ENCODE measurements at regions not wholly inside any gene's neighbourhood (a gene's known extent, or its start where the extent isn't known, plus 50 kb on each side); places are given as distances from the start of the nearest gene placed in this dataset.

DNA sequence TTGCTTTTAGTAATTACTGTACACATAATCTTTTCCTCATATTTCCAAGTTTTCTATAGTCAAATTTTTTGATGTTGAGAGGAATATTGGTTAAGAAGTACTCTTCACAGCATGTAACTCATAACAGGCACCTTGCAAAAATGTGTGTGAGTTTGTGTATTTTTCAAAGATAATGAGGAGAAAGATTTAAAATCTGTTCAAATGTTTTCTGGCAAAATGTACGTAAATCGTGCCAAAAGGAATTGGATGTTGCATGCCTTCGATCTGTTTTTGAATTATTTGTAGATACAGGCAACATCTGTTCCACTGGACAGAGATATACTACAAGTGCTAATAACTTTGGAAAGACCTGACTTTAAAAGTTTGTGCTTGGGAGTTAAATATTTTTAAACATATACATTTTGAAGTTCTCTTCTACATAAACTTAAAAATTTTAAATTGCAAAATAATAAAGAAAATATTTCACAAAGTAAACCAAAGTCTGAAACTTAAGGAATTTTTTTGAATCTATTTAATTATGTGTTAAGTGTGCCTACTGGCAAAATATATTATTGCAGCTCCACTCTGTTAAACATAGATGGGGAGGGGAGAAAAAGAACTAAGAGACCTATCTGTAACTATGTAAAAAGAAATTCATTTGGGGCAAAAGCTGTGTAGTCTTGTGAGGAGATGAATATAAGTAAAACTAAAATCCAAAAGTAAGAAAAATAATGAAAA, 133.5 kb upstream of the UBE2E3 start:
- no peak overlapping the region for H3K27ac Mint-ChIP-seq
- no peaks in the 10 kb centered on the region for H3K27me3 ChIP-seq (replicated peaks in 1 of 2; ENCODE audit: control insufficient read depth in 2 of 2, extremely low read depth in 1 of 2, insufficient read depth in 2 of 2, low read length in 1 of 2)
- CTCF ChIA-PET, result no interaction called here
- H3K27ac ChIP-seq (ENCODE audit: low read length), result no peak overlapping the region
- POLR2A ChIA-PET, result interaction anchor here in 1 of 2 donors (0.5 kb wide), 1 partner anchor 1577 kb away, joined by 7 read pairs; no protein-coding TSS in a partner anchor
- H3K4me3 Mint-ChIP-seq, result no peak overlapping the region
- 100% methylated on average over 1 of the region's 3 CpGs for WGBS (ENCODE audit: insufficient coverage)
- H3K9me3 Mint-ChIP-seq, result no peaks in the 10 kb centered on the region
- H3K4me1 ChIP-seq (ENCODE audit: control insufficient read depth in 1 of 2, extremely low read depth in 1 of 2, insufficient read depth in 2 of 2, low read length in 2 of 2), result no peaks in the 10 kb centered on the region
- DNase-seq, result no peak
- no peaks in the 10 kb centered on the region for H3K36me3 Mint-ChIP-seq
- peaks cover under 1 to 4% of the 10 kb centered on the region in 2 donors for H3K27me3 Mint-ChIP-seq
- H3K36me3 ChIP-seq (ENCODE audit: control insufficient read depth in 2 of 2, extremely low read depth in 1 of 2, insufficient read depth in 1 of 2, low read length in 1 of 2), result no peaks in the 10 kb centered on the region
- no peaks in the 10 kb centered on the region for H3K4me1 Mint-ChIP-seq
- no peak for ATAC-seq (replicated peaks in 1 of 4)
- H3K4me3 ChIP-seq (ENCODE audit: control insufficient read depth in 1 of 2, extremely low read depth in 1 of 2, low read length in 1 of 2), result no peak overlapping the region
- no peaks in the 10 kb centered on the region for H3K9me3 ChIP-seq

DNA sequence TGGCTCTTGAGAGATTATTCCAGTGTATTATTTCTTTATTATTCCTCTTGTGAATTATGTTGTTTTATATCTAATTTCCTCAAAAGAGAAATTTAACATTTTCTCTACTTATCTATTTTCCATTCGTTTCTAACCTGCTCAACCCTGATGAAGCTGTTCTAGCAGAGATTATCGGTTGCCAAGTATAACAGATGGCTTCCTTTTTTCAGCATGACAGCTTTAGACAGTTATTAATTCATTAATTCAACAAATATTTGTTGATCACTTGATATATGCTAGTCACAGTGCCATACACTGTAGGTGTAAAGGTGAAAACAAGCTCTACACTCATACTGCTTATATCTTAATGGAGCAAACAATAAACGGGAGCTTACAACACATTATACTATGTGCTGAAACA, 137.9 kb upstream of the UBE2E3 start:
- Histone ChIP-seq H3K27me3 (replicated peaks in 1 of 2; ENCODE audit: control insufficient read depth in 2 of 2, extremely low read depth in 1 of 2, insufficient read depth in 2 of 2, low read length in 1 of 2) (peaks cover 0 to 4% of the 10 kb centered on the region in 2 experiments), H3K4me1 (ENCODE audit: control insufficient read depth in 1 of 2, extremely low read depth in 1 of 2, insufficient read depth in 2 of 2, low read length in 2 of 2) (no peaks in the 10 kb centered on the region), H3K36me3 (ENCODE audit: control insufficient read depth in 2 of 2, extremely low read depth in 1 of 2, insufficient read depth in 1 of 2, low read length in 1 of 2) (no peaks in the 10 kb centered on the region), H3K9me3 (no peaks in the 10 kb centered on the region), H3K27ac (ENCODE audit: low read length) (no peak overlapping the region), H3K4me3 (ENCODE audit: control insufficient read depth in 1 of 2, extremely low read depth in 1 of 2, low read length in 1 of 2) (no peak overlapping the region)
- Mint-ChIP-seq H3K27ac (no peak overlapping the region), H3K4me3 (no peak overlapping the region), H3K9me3 (no peaks in the 10 kb centered on the region), H3K27me3 (peaks cover 4 to 6% of the 10 kb centered on the region in 2 donors), H3K36me3 (no peaks in the 10 kb centered on the region), H3K4me1 (no peaks in the 10 kb centered on the region)
- ChIA-PET POLR2A (no interaction called here), CTCF (no interaction called here)
- no peak for DNase-seq
- ATAC-seq (replicated peaks in 1 of 4), result no peak
- WGBS (ENCODE audit: insufficient coverage), result no CpG with 5 or more reads among the region's 3 CpGs

DNA sequence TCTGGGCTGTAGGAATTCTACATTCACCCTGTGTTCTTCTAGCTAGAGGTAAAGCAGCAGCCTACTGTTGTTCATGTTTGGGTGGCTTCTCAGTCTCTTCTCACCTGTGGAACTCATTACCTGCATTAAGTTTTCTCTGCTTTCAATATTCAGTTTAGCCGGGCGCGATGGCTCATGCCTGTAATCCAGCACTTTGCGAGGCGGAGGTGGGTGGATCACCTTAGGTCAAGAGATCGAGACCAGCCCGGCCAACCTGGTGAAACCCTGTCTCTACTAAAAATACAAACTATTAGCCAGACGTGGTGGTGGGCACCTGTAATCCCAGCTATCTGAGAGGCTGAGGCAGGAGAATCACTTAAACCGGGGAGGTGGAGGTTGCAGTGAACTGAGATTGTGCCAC, 139.8 kb upstream of the UBE2E3 start:
- H3K27ac Mint-ChIP-seq, result no peak overlapping the region
- peaks cover 0 to 4% of the 10 kb centered on the region in 2 experiments for H3K27me3 ChIP-seq (replicated peaks in 1 of 2; ENCODE audit: control insufficient read depth in 2 of 2, extremely low read depth in 1 of 2, insufficient read depth in 2 of 2, low read length in 1 of 2)
- POLR2A ChIA-PET, result no interaction called here
- no peak for DNase-seq
- no peaks in the 10 kb centered on the region for H3K4me1 ChIP-seq (ENCODE audit: control insufficient read depth in 1 of 2, extremely low read depth in 1 of 2, insufficient read depth in 2 of 2, low read length in 2 of 2)
- H3K4me3 ChIP-seq (ENCODE audit: control insufficient read depth in 1 of 2, extremely low read depth in 1 of 2, low read length in 1 of 2), result no peak overlapping the region
- H3K9me3 ChIP-seq, result no peaks in the 10 kb centered on the region
- no peaks in the 10 kb centered on the region for H3K36me3 Mint-ChIP-seq
- H3K36me3 ChIP-seq (ENCODE audit: control insufficient read depth in 2 of 2, extremely low read depth in 1 of 2, insufficient read depth in 1 of 2, low read length in 1 of 2), result no peaks in the 10 kb centered on the region
- no peak overlapping the region for H3K27ac ChIP-seq (ENCODE audit: low read length)
- no peaks in the 10 kb centered on the region for H3K4me1 Mint-ChIP-seq
- ATAC-seq (replicated peaks in 1 of 4), result no peak
- H3K27me3 Mint-ChIP-seq, result peaks cover 4 to 6% of the 10 kb centered on the region in 2 donors
- CTCF ChIA-PET, result no interaction called here
- 100% methylated on average over 5 of the region's 9 CpGs for WGBS (ENCODE audit: insufficient coverage)
- no peak overlapping the region for H3K4me3 Mint-ChIP-seq
- no peaks in the 10 kb centered on the region for H3K9me3 Mint-ChIP-seq

DNA sequence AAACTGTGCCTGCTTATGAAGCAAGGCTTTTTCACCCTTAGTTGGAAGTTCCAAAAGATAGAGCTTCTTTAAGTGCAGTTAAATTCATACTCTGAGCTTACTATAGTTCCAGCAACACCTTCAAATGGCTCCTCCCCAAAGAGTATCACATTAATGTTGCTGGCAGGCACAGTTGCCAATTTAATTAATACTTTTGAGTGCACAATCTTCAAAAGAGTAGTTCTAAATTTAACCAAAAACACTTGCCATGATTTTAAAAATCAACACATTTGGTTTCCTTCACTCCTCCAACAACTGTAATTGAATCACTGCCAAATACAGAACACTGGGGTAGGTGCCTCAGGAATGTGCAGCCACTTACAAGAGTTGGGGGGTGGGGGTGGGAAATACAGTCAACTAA, 150.6 kb upstream of the UBE2E3 start:
- Histone ChIP-seq H3K27ac (ENCODE audit: low read length) (no peak overlapping the region), H3K9me3 (no peaks in the 10 kb centered on the region), H3K36me3 (ENCODE audit: control insufficient read depth in 2 of 2, extremely low read depth in 1 of 2, insufficient read depth in 1 of 2, low read length in 1 of 2) (no peaks in the 10 kb centered on the region), H3K4me3 (ENCODE audit: control insufficient read depth in 1 of 2, extremely low read depth in 1 of 2, low read length in 1 of 2) (no peak overlapping the region), H3K4me1 (ENCODE audit: control insufficient read depth in 1 of 2, extremely low read depth in 1 of 2, insufficient read depth in 2 of 2, low read length in 2 of 2) (no peaks in the 10 kb centered on the region), H3K27me3 (replicated peaks in 1 of 2; ENCODE audit: control insufficient read depth in 2 of 2, extremely low read depth in 1 of 2, insufficient read depth in 2 of 2, low read length in 1 of 2) (peaks cover 0 to 3% of the 10 kb centered on the region in 2 experiments)
- Mint-ChIP-seq H3K9me3 (peaks cover 0 to 5% (median 0%) of the 10 kb centered on the region in 3 donors), H3K36me3 (no peaks in the 10 kb centered on the region), H3K27me3 (peaks cover 4 to 12% of the 10 kb centered on the region in 2 donors), H3K4me1 (no peaks in the 10 kb centered on the region), H3K4me3 (no peak overlapping the region), H3K27ac (no peak overlapping the region)
- CTCF ChIA-PET, result no interaction called here
- POLR2A ChIA-PET, result interaction anchor here in 1 of 2 donors (0.7 kb wide), 1 partner anchor 1753 kb away, joined by 3 read pairs; no protein-coding TSS in a partner anchor
- ATAC-seq (replicated peaks in 1 of 4) (no peak), DNase-seq (no peak)

DNA sequence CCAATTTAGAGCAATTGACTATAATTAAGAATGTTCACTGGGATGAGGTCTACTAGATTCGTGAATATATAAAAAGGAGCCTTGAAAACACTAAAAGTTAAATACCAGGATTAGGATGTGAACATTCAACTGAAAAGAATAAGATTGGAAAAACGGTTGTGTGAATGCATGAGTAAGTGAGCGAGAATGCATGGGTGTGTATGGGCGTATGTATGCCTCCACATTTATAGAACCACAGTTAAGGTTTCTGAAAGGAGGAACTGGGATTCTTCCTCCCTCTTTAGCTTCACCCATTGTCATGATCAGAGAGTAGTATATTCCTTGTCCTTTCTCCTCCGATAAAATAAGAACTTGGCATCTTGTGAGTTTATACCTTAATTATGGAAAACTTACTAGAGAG, 151.1 kb upstream of the UBE2E3 start:
- Mint-ChIP-seq H3K36me3 (no peaks in the 10 kb centered on the region), H3K4me3 (no peak overlapping the region), H3K27me3 (peaks cover 5 to 14% of the 10 kb centered on the region in 2 donors), H3K9me3 (peaks cover 0 to 5% (median 0%) of the 10 kb centered on the region in 3 donors), H3K4me1 (no peaks in the 10 kb centered on the region), H3K27ac (no peak overlapping the region)
- Histone ChIP-seq H3K4me3 (ENCODE audit: control insufficient read depth in 1 of 2, extremely low read depth in 1 of 2, low read length in 1 of 2) (no peak overlapping the region), H3K9me3 (no peaks in the 10 kb centered on the region), H3K36me3 (ENCODE audit: control insufficient read depth in 2 of 2, extremely low read depth in 1 of 2, insufficient read depth in 1 of 2, low read length in 1 of 2) (no peaks in the 10 kb centered on the region), H3K27me3 (replicated peaks in 1 of 2; ENCODE audit: control insufficient read depth in 2 of 2, extremely low read depth in 1 of 2, insufficient read depth in 2 of 2, low read length in 1 of 2) (peaks cover 0 to 3% of the 10 kb centered on the region in 2 experiments), H3K4me1 (ENCODE audit: control insufficient read depth in 1 of 2, extremely low read depth in 1 of 2, insufficient read depth in 2 of 2, low read length in 2 of 2) (no peaks in the 10 kb centered on the region), H3K27ac (ENCODE audit: low read length) (no peak overlapping the region)
- no peak for ATAC-seq (replicated peaks in 1 of 4)
- POLR2A ChIA-PET, result interaction anchor here in 1 of 2 donors (0.7 kb wide), 1 partner anchor 1753 kb away, joined by 3 read pairs; no protein-coding TSS in a partner anchor
- no peak for DNase-seq
- CTCF ChIA-PET, result no interaction called here
- WGBS (ENCODE audit: insufficient coverage), result no CpG with 5 or more reads among the region's 5 CpGs

DNA sequence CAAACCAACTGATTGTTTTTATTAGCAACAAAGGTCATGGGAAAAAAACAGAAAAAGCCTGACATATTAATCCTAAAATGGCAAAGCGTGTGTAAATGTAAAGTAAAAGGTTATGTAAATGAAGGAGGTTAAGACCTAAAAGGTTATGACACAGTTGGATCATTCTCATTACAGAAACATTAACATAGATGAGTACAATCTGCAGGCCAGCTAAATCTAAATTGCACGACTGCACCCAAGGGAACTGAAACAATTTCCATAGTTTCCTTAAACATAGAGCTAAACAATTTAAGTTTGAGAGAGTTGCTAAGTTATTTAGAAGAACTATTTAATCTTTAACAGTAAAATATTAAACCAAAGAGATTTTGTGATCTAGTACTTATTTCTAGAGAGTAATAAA, 151.6 kb upstream of the UBE2E3 start:
- Histone ChIP-seq H3K9me3 (no peaks in the 10 kb centered on the region), H3K27me3 (replicated peaks in 1 of 2; ENCODE audit: control insufficient read depth in 2 of 2, extremely low read depth in 1 of 2, insufficient read depth in 2 of 2, low read length in 1 of 2) (peaks cover 0 to 3% of the 10 kb centered on the region in 2 experiments), H3K4me1 (ENCODE audit: control insufficient read depth in 1 of 2, extremely low read depth in 1 of 2, insufficient read depth in 2 of 2, low read length in 2 of 2) (no peaks in the 10 kb centered on the region), H3K4me3 (ENCODE audit: control insufficient read depth in 1 of 2, extremely low read depth in 1 of 2, low read length in 1 of 2) (no peak overlapping the region), H3K27ac (ENCODE audit: low read length) (no peak overlapping the region), H3K36me3 (ENCODE audit: control insufficient read depth in 2 of 2, extremely low read depth in 1 of 2, insufficient read depth in 1 of 2, low read length in 1 of 2) (no peaks in the 10 kb centered on the region)
- no CpG with 5 or more reads among the region's 2 CpGs for WGBS (ENCODE audit: insufficient coverage)
- ChIA-PET POLR2A (no interaction called here), CTCF (no interaction called here)
- Mint-ChIP-seq H3K27ac (no peak overlapping the region), H3K27me3 (peaks cover 5 to 14% of the 10 kb centered on the region in 2 donors), H3K9me3 (peaks cover 0 to 5% (median 0%) of the 10 kb centered on the region in 3 donors), H3K36me3 (no peaks in the 10 kb centered on the region), H3K4me1 (no peaks in the 10 kb centered on the region), H3K4me3 (no peak overlapping the region)
- ATAC-seq (replicated peaks in 1 of 4) (no peak), DNase-seq (no peak)
